ENCODE measurements at regions not wholly inside any gene's neighbourhood (a gene's known extent, or its start where the extent isn't known, plus 50 kb on each side); places are given as distances from the start of the nearest gene placed in this dataset.

GRCh38 chr13:64675255-64675892, 2554.8 kb downstream of the PCDH9 start:
- no peaks in the 10 kb centered on the region for H3K27me3 Mint-ChIP-seq

GRCh38 chr13:64674126-64674525, 2556.0 kb downstream of the PCDH9 start:
- no peak for DNase-seq
- Mint-ChIP-seq H3K27ac (no peak overlapping the region), H3K27me3 (no peaks in the 10 kb centered on the region), H3K4me3 (no peak overlapping the region), H3K4me1 (no peaks in the 10 kb centered on the region), H3K36me3 (no peaks in the 10 kb centered on the region), H3K9me3 (peaks cover 14% of the 10 kb centered on the region)
- CTCF ChIA-PET, result no interaction called here

More at GRCh38 chr13:64675255-64675892, 2554.8 kb downstream of the PCDH9 start:
- no peak overlapping the region for H3K4me3 Mint-ChIP-seq
- peaks cover 14% of the 10 kb centered on the region for H3K9me3 Mint-ChIP-seq
- DNase-seq, result no peak
- no peaks in the 10 kb centered on the region for H3K36me3 Mint-ChIP-seq
- CTCF ChIA-PET, result no interaction called here
- no peak overlapping the region for H3K27ac Mint-ChIP-seq
- no peaks in the 10 kb centered on the region for H3K4me1 Mint-ChIP-seq

GRCh38 chr13:64672751-64673150, 2557.4 kb downstream of the PCDH9 start:
- CTCF ChIA-PET, result no interaction called here
- Mint-ChIP-seq H3K27me3 (no peaks in the 10 kb centered on the region), H3K4me1 (no peaks in the 10 kb centered on the region), H3K4me3 (no peak overlapping the region), H3K9me3 (peaks cover 14% of the 10 kb centered on the region), H3K36me3 (no peaks in the 10 kb centered on the region), H3K27ac (no peak overlapping the region)
- no peak for DNase-seq

- no peaks in the 10 kb centered on the region for H3K27me3 Mint-ChIP-seq
Observed at GRCh38 chr13:64662887-64663593, 2567.1 kb downstream of the PCDH9 start.

GRCh38 chr13:64648293-64648692, 2581.8 kb downstream of the PCDH9 start:
- no peak for DNase-seq
- H3K27ac Mint-ChIP-seq, result no peak overlapping the region
- no peaks in the 10 kb centered on the region for H3K27me3 Mint-ChIP-seq
- H3K9me3 Mint-ChIP-seq, result peaks cover 6% of the 10 kb centered on the region
- CTCF ChIA-PET, result no interaction called here
- no peaks in the 10 kb centered on the region for H3K4me1 Mint-ChIP-seq
- no peaks in the 10 kb centered on the region for H3K36me3 Mint-ChIP-seq
- H3K4me3 Mint-ChIP-seq, result no peak overlapping the region

More at GRCh38 chr13:64662887-64663593, 2567.1 kb downstream of the PCDH9 start:
- CTCF ChIA-PET, result no interaction called here
- Mint-ChIP-seq H3K27ac (no peak overlapping the region), H3K4me3 (no peak overlapping the region), H3K4me1 (no peaks in the 10 kb centered on the region), H3K9me3 (no peaks in the 10 kb centered on the region), H3K36me3 (no peaks in the 10 kb centered on the region)
- DNase-seq, result no peak

GRCh38 chr13:64643066-64643465, 2587.1 kb downstream of the PCDH9 start:
- H3K36me3 Mint-ChIP-seq, result no peaks in the 10 kb centered on the region
- no peak overlapping the region for H3K4me3 Mint-ChIP-seq
- CTCF ChIA-PET, result no interaction called here
- H3K9me3 Mint-ChIP-seq, result peaks cover 7% of the 10 kb centered on the region
- no peak for DNase-seq
- H3K27ac Mint-ChIP-seq, result no peak overlapping the region
- H3K4me1 Mint-ChIP-seq, result no peaks in the 10 kb centered on the region
- no peaks in the 10 kb centered on the region for H3K27me3 Mint-ChIP-seq

- no peaks in the 10 kb centered on the region for H3K36me3 Mint-ChIP-seq
- peaks cover 9% of the 10 kb centered on the region for H3K9me3 Mint-ChIP-seq
- H3K4me1 Mint-ChIP-seq, result no peaks in the 10 kb centered on the region
- DNase-seq, result no peak
- CTCF ChIA-PET, result no interaction called here
- no peaks in the 10 kb centered on the region for H3K27me3 Mint-ChIP-seq
- no peak overlapping the region for H3K4me3 Mint-ChIP-seq
- H3K27ac Mint-ChIP-seq, result no peak overlapping the region
Observed at GRCh38 chr13:64640002-64640401, 2590.1 kb downstream of the PCDH9 start.

GRCh38 chr13:64639206-64639605, 2590.9 kb downstream of the PCDH9 start:
- H3K36me3 Mint-ChIP-seq, result no peaks in the 10 kb centered on the region
- H3K9me3 Mint-ChIP-seq, result peaks cover 6% of the 10 kb centered on the region
- DNase-seq, result no peak
- H3K4me3 Mint-ChIP-seq, result no peak overlapping the region
- H3K4me1 Mint-ChIP-seq, result no peaks in the 10 kb centered on the region
- H3K27me3 Mint-ChIP-seq, result no peaks in the 10 kb centered on the region
- CTCF ChIA-PET, result no interaction called here
- no peak overlapping the region for H3K27ac Mint-ChIP-seq

- no peaks in the 10 kb centered on the region for H3K4me1 Mint-ChIP-seq
- H3K27ac Mint-ChIP-seq, result no peak overlapping the region
- peaks cover 5% of the 10 kb centered on the region for H3K9me3 Mint-ChIP-seq
- no peak overlapping the region for H3K4me3 Mint-ChIP-seq
- DNase-seq, result no peak
- no peaks in the 10 kb centered on the region for H3K36me3 Mint-ChIP-seq
- CTCF ChIA-PET, result no interaction called here
- H3K27me3 Mint-ChIP-seq, result no peaks in the 10 kb centered on the region
Observed at GRCh38 chr13:64633948-64634347, 2596.2 kb downstream of the PCDH9 start.

- H3K4me3 Mint-ChIP-seq, result no peak overlapping the region
- H3K9me3 Mint-ChIP-seq, result peaks cover 3% of the 10 kb centered on the region
- CTCF ChIA-PET, result no interaction called here
- H3K27me3 Mint-ChIP-seq, result no peaks in the 10 kb centered on the region
- no peaks in the 10 kb centered on the region for H3K36me3 Mint-ChIP-seq
- no peak overlapping the region for H3K27ac Mint-ChIP-seq
- H3K4me1 Mint-ChIP-seq, result no peaks in the 10 kb centered on the region
- no peak for DNase-seq
Observed at GRCh38 chr13:64627654-64628053, 2602.5 kb downstream of the PCDH9 start.

GRCh38 chr13:64626105-64626504, 2604.0 kb downstream of the PCDH9 start:
- CTCF ChIA-PET, result no interaction called here
- H3K27me3 Mint-ChIP-seq, result no peaks in the 10 kb centered on the region
- H3K36me3 Mint-ChIP-seq, result no peaks in the 10 kb centered on the region
- no peak overlapping the region for H3K27ac Mint-ChIP-seq
- H3K4me1 Mint-ChIP-seq, result no peaks in the 10 kb centered on the region
- peaks cover 3% of the 10 kb centered on the region for H3K9me3 Mint-ChIP-seq
- no peak overlapping the region for H3K4me3 Mint-ChIP-seq
- DNase-seq, result no peak

- no peak overlapping the region for H3K27ac Mint-ChIP-seq
- no peaks in the 10 kb centered on the region for H3K36me3 Mint-ChIP-seq
- CTCF ChIA-PET, result no interaction called here
- no peaks in the 10 kb centered on the region for H3K27me3 Mint-ChIP-seq
- peaks cover 3% of the 10 kb centered on the region for H3K9me3 Mint-ChIP-seq
- H3K4me1 Mint-ChIP-seq, result no peaks in the 10 kb centered on the region
- H3K4me3 Mint-ChIP-seq, result no peak overlapping the region
- no peak for DNase-seq
Observed at GRCh38 chr13:64617231-64617630, 2612.9 kb downstream of the PCDH9 start.

- no peaks in the 10 kb centered on the region for H3K4me1 Mint-ChIP-seq
- DNase-seq, result no peak
- no peaks in the 10 kb centered on the region for H3K27me3 Mint-ChIP-seq
- H3K27ac Mint-ChIP-seq, result no peak overlapping the region
- H3K4me3 Mint-ChIP-seq, result no peak overlapping the region
- H3K36me3 Mint-ChIP-seq, result no peaks in the 10 kb centered on the region
- H3K9me3 Mint-ChIP-seq, result peaks cover 8% of the 10 kb centered on the region
- CTCF ChIA-PET, result no interaction called here
Observed at GRCh38 chr13:64591971-64592370, 2638.2 kb downstream of the PCDH9 start.

- Mint-ChIP-seq H3K36me3 (no peaks in the 10 kb centered on the region), H3K27me3 (no peaks in the 10 kb centered on the region), H3K9me3 (peaks cover 12% of the 10 kb centered on the region), H3K4me1 (no peaks in the 10 kb centered on the region), H3K27ac (no peak overlapping the region), H3K4me3 (no peak overlapping the region)
- CTCF ChIA-PET, result no interaction called here
- DNase-seq, result no peak
Observed at GRCh38 chr13:64579331-64579730, 2650.8 kb downstream of the PCDH9 start.

- no peak overlapping the region for H3K27ac Mint-ChIP-seq
- peaks cover 28% of the 10 kb centered on the region for H3K9me3 Mint-ChIP-seq
- DNase-seq, result no peak
- no peaks in the 10 kb centered on the region for H3K4me1 Mint-ChIP-seq
- H3K27me3 Mint-ChIP-seq, result no peaks in the 10 kb centered on the region
- CTCF ChIA-PET, result no interaction called here
- H3K4me3 Mint-ChIP-seq, result no peak overlapping the region
- no peaks in the 10 kb centered on the region for H3K36me3 Mint-ChIP-seq
Observed at GRCh38 chr13:64568748-64569147, 2661.4 kb downstream of the PCDH9 start.

All from activated naive CD4-positive, alpha-beta T cell treated with anti-CD3 and anti-CD28 coated beads, Interleukin-2, amount 10 ng/mL, durations not matched to agents 7 days and 5 days (primary cell).